SK-MEL-5 (cell line): ENCODE measurements at regions not wholly inside any gene's neighbourhood (a gene's known extent, or its start where the extent isn't known, plus 50 kb on each side); places are given as distances from the start of the nearest gene placed in this dataset.
A peak's percentile ranks its signal among the peaks of the same experiment; 100 is the strongest.

Source experiments
- DNase-seq: peaks from one replicate; pipeline ENCODE4 v3.0.0-alpha.2; 2016; ENCODE audit warnings: low read depth, low spot score
- in situ Hi-C: cut with HindIII; loops from 2 replicates; pipeline ENCODE4 v1.10.0; 2016; ENCODE audit warnings: low sequenced_read_pairs, high pct_unique_total_duplicates, low pct_unique_long_range_greater_than_20kb

DNA sequence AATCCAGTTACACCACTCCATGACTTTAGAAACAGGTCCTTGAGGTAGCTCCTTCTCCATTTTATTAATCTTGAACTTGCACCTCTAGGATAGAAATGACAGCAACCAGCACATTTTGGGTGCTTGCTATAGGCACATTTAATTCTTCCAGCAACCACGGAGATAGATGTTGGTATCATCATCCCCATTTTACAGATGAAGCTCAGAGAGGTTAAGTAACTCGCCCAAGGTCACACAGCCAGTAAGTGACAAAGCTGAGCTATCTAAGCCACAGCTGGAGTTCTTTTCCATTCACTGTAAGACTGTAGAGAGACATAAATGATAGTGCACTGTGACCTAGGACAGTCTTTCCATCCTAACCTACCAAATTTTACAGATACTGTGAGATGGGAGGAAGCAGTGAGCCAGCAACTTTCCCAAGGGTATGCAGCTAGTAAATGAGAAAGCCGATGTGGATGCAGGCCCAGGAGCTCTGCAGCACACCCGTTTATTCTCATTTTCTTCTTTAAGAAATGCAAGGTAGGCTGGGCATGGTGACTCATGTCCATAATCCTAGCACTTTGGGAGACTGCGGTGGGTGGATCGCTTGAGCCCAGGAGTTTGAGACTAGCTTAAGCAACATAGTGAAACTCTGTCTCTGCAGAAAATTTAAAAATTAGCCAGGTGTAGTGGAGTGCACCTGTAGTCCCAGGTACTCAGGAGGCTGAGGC is 103.2 kb downstream of the TBX5 start:
- no peak for DNase-seq
- in situ Hi-C loops, result no loop called here

- in situ Hi-C loops, result no loop called here
These were observed 103.8 kb downstream of the TBX5 start for GRCh38 chr12:114302117-114302516.

DNA sequence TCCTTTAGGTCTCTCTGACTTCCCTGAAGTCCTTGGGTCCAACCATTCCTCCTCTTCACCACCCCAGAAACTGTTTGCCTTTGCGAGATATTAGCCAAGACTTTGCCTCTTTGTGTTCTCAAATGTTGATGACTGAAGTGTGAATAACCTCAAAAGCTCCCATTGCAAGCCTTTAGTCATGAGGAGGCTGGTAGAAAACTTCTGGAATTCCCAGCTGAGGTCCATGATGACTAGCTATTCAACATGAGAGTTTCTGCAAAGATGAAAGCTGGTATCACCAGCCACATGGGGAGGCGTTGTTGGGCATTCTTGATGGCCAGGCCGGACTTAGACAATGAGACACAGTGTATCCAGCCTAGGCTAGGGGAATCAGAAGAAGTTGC is 111.7 kb downstream of the TBX5 start:
- in situ Hi-C loops, result no loop called here
- no peak for DNase-seq

More at GRCh38 chr12:114302117-114302516, 103.8 kb downstream of the TBX5 start:
- DNase-seq, result no peak

GRCh38 chr12:114293571-114294302 is 112.2 kb downstream of the TBX5 start:
- in situ Hi-C loops, result no loop called here

DNA sequence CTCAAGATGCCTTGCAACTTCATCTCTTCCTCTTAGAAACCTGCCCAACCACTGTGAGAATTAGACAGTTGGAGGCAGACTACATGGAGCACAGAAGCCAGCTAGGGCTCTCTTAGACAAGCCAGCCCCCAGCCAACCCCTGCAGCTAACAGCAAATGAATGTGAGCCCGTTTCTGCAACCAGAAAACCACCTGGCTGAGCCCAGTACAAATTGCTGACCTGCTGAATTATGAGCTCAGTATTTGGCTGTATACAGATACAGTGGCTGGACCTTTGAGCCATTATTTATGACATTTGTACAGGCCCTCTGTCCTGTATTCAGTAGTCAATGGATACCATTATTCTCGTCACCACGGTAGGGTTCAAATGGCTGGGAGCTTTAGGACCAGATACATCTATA is 112.9 kb downstream of the TBX5 start:
- in situ Hi-C loops, result no loop called here
- DNase-seq, result no peak

More at GRCh38 chr12:114293571-114294302, 112.2 kb downstream of the TBX5 start:
- no peak for DNase-seq

GRCh38 chr12:114291389-114292060 is 114.4 kb downstream of the TBX5 start:
- in situ Hi-C loops, result no loop called here
- no peak for DNase-seq

- no peak for DNase-seq
- in situ Hi-C loops, result no loop called here
These were observed 118.0 kb downstream of the TBX5 start for GRCh38 chr12:114287821-114288525.

GRCh38 chr12:114286145-114286544 is 119.8 kb downstream of the TBX5 start:
- in situ Hi-C loops, result no loop called here
- no peak for DNase-seq

DNA sequence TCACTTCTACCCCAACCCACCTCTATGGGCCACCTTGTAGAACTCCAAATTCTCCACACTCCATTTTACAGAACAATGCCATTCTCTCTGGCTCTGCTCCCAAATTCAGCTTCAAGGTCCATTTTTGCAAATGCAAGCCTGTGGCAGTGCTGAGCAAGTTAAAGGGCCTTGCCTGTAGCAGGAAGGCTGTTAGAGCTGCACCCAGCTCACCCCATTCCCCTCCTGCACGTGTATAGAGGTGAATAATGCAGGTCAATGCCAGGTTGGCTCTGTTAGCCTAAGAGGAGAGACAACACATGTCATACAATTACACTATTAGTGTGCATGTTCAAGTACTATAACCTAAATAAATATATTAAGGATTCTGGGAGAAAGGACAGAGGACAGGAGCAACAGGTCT is 120.4 kb downstream of the TBX5 start:
- in situ Hi-C loops, result no loop called here
- DNase-seq, result no peak

DNA sequence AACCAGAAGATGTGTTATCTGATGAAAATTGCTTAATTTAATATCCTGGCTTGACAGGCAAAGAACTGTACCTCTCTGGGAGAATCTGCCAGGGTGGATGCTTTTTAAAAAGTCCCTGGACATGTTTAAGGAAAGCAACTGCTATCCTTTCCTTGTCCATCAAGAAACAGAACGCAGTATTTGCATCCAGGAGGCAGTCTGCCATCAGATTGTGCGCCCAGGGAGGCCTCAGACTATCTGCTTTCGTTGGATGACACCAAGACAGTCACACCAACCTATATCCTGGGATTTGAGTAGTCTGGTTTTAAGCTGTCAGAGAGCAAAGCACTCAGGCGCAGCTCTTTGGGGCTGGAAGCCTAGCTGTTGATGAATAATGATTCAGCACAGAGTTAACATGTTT is 121.9 kb downstream of the TBX5 start:
- in situ Hi-C loops, result no loop called here
- DNase-seq, result no peak

DNA sequence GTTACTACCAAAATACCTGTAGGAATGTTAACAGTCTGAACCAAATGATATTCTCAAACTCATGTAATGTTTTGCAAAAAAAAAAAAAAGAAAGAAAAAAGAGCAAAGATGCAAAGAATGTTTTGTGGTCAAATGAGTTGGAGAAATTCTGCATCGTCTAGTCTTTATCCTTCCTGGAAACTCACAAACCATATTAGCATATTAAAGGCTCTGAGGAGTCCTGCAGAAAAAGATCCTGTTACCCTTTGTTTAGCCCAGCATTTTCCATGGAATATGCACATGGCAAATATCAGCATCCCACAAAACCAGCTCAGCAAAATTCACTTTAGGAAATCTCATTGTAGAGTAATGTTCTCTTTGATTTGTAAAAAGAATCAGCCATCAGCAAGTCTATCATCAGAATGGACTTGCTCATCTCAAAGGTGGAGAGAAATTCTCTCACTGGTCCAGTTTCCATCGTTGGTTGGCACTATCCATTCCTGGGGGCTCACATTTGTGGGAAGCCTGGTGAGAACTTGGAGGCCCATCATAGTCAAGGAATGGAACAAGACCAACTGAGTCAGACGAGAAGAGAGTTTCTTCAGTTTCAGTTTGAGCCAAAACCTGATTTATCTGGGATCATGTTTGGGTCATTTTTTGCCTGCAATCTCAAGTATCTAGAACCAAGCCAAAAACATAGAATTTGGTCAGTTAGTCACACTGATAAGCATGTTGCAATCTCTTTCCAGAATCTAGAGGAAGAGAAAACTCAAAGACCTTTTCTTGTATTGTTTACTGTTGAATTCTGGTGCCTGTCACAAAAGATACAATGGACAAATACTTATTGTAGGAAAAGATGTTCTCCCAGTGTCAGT is 129.8 kb downstream of the TBX5 start:
- DNase-seq, result no peak
- in situ Hi-C loops, result no loop called here

GRCh38 chr12:114275086-114275485 is 130.9 kb downstream of the TBX5 start:
- no peak for DNase-seq
- in situ Hi-C loops, result no loop called here

- in situ Hi-C loops, result no loop called here
These were observed 131.8 kb downstream of the TBX5 start for GRCh38 chr12:114274131-114274530.

GRCh38 chr12:114272605-114273004 is 133.3 kb downstream of the TBX5 start:
- in situ Hi-C loops, result no loop called here
- no peak for DNase-seq

More at GRCh38 chr12:114274131-114274530, 131.8 kb downstream of the TBX5 start:
- no peak for DNase-seq

DNA sequence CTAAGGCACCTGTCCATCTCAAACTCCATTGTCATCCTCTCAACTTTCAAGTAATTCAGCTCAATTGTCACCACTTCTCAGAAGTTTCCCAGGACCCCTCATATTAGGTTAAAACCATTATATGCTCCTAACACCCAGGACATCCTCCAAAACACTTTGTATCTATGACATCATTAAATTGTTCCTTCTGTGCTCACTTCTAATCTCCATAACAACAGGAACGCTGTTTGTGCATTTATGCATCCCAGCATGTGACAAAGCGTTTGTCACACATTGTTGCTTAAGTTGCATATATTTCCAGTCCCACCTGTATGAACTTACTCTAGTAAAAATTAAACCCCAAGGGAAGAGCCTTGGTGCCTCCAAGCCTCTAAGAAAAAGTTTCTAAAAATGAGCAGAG is 133.9 kb downstream of the TBX5 start:
- no peak for DNase-seq
- in situ Hi-C loops, result no loop called here

GRCh38 chr12:114269153-114269552 is 136.8 kb downstream of the TBX5 start:
- in situ Hi-C loops, result no loop called here
- peak; percentile 35 for DNase-seq

GRCh38 chr12:114266536-114266935 is 139.4 kb downstream of the TBX5 start:
- no peak for DNase-seq
- in situ Hi-C loops, result no loop called here
